ENCODE measurements at regions not wholly inside any gene's neighbourhood (a gene's known extent, or its start where the extent isn't known, plus 50 kb on each side); places are given as distances from the start of the nearest gene placed in this dataset.

- DNase-seq: no peak
- no peak for ATAC-seq
- intact Hi-C loops (cut with DNase I): no loop called here
- no peak for TF ChIP-seq CTCF (IDR thresholded peaks at IDR 0.05)
- H3K9me3 ChIP-seq: no peaks in the 10 kb centered on the region
- H3K27ac ChIP-seq: no peak overlapping the region
- 51 to 60% methylated on average over 4 of the region's 4 CpGs for WGBS, 2 donors
- peaks cover 4 to 42% (median 25%) of the 10 kb centered on the region in 7 donors for H3K27me3 ChIP-seq
- H3K36me3 ChIP-seq: no peaks in the 10 kb centered on the region
- no peak overlapping the region for H3K4me3 ChIP-seq
- H3K4me1 ChIP-seq: peaks cover 0 to 13% (median 8%) of the 10 kb centered on the region in 9 donors
Observed at GRCh38 chr4:180054291-180054690, 2188.9 kb upstream of the TENM3 start.

GRCh38 chr4:180057299-180057721 is 2185.9 kb upstream of the TENM3 start:
- Histone ChIP-seq H3K4me1 (peaks cover 0 to 21% (median 13%) of the 10 kb centered on the region in 9 donors), H3K36me3 (no peaks in the 10 kb centered on the region), H3K27me3 (peaks cover 4 to 72% (median 55%) of the 10 kb centered on the region in 7 donors), H3K4me3 (no peak overlapping the region), H3K9me3 (no peaks in the 10 kb centered on the region), H3K27ac (no peak overlapping the region)
- TF ChIP-seq CTCF (IDR thresholded peaks at IDR 0.05): no peak
- intact Hi-C loops (cut with DNase I): no loop called here
- 7% methylated on average over 8 of the region's 8 CpGs for WGBS, 2 donors
- no peak for ATAC-seq
- DNase-seq: no peak

- Histone ChIP-seq H3K9me3 (no peaks in the 10 kb centered on the region), H3K4me1 (peaks cover 0 to 21% (median 13%) of the 10 kb centered on the region in 9 donors), H3K4me3 (peak overlapping the region; percentile 31 to 57 (median 44)), H3K27me3 (peaks cover 8 to 77% (median 63%) of the 10 kb centered on the region in 7 donors), H3K27ac (no peak overlapping the region), H3K36me3 (no peaks in the 10 kb centered on the region)
- TF ChIP-seq CTCF (IDR thresholded peaks at IDR 0.05): no peak
- intact Hi-C loops (cut with DNase I): no loop called here
- ATAC-seq (peak in 3 of 8 donors; percentile 22 to 32 (median 31)), DNase-seq (peak in 1 of 2 donors; percentile 9)
- 0 to 1% methylated on average over 65 to 77 of the region's 77 CpGs for WGBS, 2 donors
Observed at GRCh38 chr4:180057891-180058671, 2185.1 kb upstream of the TENM3 start.

GRCh38 chr4:180058691-180059215 is 2184.4 kb upstream of the TENM3 start:
- Histone ChIP-seq H3K4me1 (peaks cover 0 to 21% (median 13%) of the 10 kb centered on the region in 9 donors), H3K9me3 (no peaks in the 10 kb centered on the region), H3K27me3 (peaks cover 8 to 77% (median 70%) of the 10 kb centered on the region in 7 donors), H3K36me3 (no peaks in the 10 kb centered on the region), H3K27ac (no peak overlapping the region), H3K4me3 (peak overlapping the region; percentile 10 to 57 (median 44))
- DNase-seq: peak; percentile 5 to 11
- no peak for TF ChIP-seq CTCF (IDR thresholded peaks at IDR 0.05)
- ATAC-seq: peak in 4 of 8 donors; percentile 37 to 69 (median 48)
- WGBS, 2 donors: 0 to 1% methylated on average over 48 to 72 of the region's 72 CpGs
- intact Hi-C loops (cut with DNase I): no loop called here
